ENCODE measurements at regions not wholly inside any gene's neighbourhood (a gene's known extent, or its start where the extent isn't known, plus 50 kb on each side); places are given as distances from the start of the nearest gene placed in this dataset.

DNA sequence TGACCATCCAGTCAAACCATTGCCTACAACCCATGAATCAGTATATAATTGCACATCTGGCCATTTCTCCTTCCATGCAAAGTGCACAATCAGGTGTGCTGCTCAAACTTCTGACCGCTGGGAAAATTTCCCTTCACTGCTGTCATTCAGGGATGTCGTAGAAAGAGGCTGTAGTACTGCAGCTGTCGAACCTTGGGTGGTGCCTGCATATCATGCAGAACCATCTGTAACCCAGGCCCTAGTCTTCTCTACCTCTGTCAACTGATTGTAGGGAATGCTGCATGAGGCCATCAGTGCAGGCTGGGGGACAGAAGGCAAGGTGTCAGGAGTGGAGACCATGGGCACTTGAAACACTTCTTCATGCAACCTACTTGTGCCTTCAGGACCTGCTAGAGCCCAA is 267.5 kb downstream of the CALCRL start:
- TF ChIP-seq ZFP30 (CRISPR knock-in tag; IDR thresholded peaks at IDR 0.05) (no peak), GLIS3 (CRISPR knock-in tag; IDR thresholded peaks at IDR 0.05) (no peak), BACH2 (CRISPR knock-in tag; IDR thresholded peaks at IDR 0.05; ENCODE audit: borderline replicate concordance) (no peak), ZNF565 (CRISPR knock-in tag; conservative IDR thresholded peaks at IDR 0.05; ENCODE audit: low read depth) (no peak), ESRRG (CRISPR knock-in tag; IDR thresholded peaks at IDR 0.05) (no peak)
- TF ChIP-seq, protein P1, sequence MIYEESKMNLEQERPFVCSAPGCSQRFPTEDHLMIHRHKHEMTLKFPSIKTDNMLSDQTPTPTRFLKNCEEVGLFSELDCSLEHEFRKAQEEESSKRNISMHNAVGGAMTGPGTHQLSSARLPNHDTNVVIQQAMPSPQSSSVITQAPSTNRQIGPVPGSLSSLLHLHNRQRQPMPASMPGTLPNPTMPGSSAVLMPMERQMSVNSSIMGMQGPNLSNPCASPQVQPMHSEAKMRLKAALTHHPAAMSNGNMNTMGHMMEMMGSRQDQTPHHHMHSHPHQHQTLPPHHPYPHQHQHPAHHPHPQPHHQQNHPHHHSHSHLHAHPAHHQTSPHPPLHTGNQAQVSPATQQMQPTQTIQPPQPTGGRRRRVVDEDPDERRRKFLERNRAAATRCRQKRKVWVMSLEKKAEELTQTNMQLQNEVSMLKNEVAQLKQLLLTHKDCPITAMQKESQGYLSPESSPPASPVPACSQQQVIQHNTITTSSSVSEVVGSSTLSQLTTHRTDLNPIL (CRISPR knock-in tag; IDR thresholded peaks at IDR 0.05; ENCODE audit: low read depth), result no peak

Data from SK-N-SH treated with all-trans-retinoic acid at 6 μM for 48 hours (cell line).